Glutamatergic neuron (in vitro differentiated cells): ENCODE measurements at regions not wholly inside any gene's neighbourhood (a gene's known extent, or its start where the extent isn't known, plus 50 kb on each side); places are given as distances from the start of the nearest gene placed in this dataset.
"Not testable (repeated sequence)": the region's sequence is repeated elsewhere in the genome, so short reads cannot be mapped to it uniquely, and the experiment has no call there.

Experiments
- DNase-seq: peaks from one replicate; pipeline ENCODE4 v3.0.0; 2022
- H3K27ac Mint-ChIP-seq: one replicate; pipeline ENCODE4 v1.8.0; 2020; ENCODE audit warnings: mild to moderate bottlenecking, mixed read lengths, inconsistent platforms; ENCODE audit not compliant: unreplicated experiment
- H3K27me3 Mint-ChIP-seq: one replicate; pipeline ENCODE4 v1.8.0; 2020; ENCODE audit warnings: mild to moderate bottlenecking, moderate library complexity, mixed read lengths, inconsistent platforms; ENCODE audit not compliant: unreplicated experiment
- H3K36me3 Mint-ChIP-seq: one replicate; pipeline ENCODE4 v1.8.0; 2020; ENCODE audit warnings: mild to moderate bottlenecking, mixed read lengths, inconsistent platforms; ENCODE audit not compliant: unreplicated experiment
- H3K4me1 Mint-ChIP-seq: one replicate; pipeline ENCODE4 v1.8.0; 2020; ENCODE audit warnings: mild to moderate bottlenecking, low read depth, mixed read lengths, inconsistent platforms; ENCODE audit not compliant: unreplicated experiment
- H3K4me3 Mint-ChIP-seq: one replicate; pipeline ENCODE4 v1.8.0; 2020; ENCODE audit warnings: mild to moderate bottlenecking, mixed read lengths, inconsistent platforms; ENCODE audit not compliant: unreplicated experiment
- H3K9me3 Mint-ChIP-seq: one replicate; pipeline ENCODE4 v1.8.0; 2020; ENCODE audit warnings: mild to moderate bottlenecking, moderate library complexity, mixed read lengths, inconsistent platforms; ENCODE audit not compliant: unreplicated experiment
- CTCF ChIP-seq: fragments of 200-600 bp; sonication (generic); IDR thresholded peaks from one replicate; pipeline ENCODE4 v1.5.0; 2021; ENCODE audit not compliant: partially characterized antibody, unreplicated experiment

GRCh38 chr3:31105011-31105410 is 210.6 kb upstream of the GADL1 start:
- DNase-seq, result no peak
- Mint-ChIP-seq H3K27me3 (no peaks in the 10 kb centered on the region), H3K9me3 (no peaks in the 10 kb centered on the region), H3K27ac (no peak overlapping the region), H3K4me3 (no peak overlapping the region), H3K4me1 (no peaks in the 10 kb centered on the region), H3K36me3 (peaks cover 6% of the 10 kb centered on the region)
- TF ChIP-seq CTCF, result no peak

DNA sequence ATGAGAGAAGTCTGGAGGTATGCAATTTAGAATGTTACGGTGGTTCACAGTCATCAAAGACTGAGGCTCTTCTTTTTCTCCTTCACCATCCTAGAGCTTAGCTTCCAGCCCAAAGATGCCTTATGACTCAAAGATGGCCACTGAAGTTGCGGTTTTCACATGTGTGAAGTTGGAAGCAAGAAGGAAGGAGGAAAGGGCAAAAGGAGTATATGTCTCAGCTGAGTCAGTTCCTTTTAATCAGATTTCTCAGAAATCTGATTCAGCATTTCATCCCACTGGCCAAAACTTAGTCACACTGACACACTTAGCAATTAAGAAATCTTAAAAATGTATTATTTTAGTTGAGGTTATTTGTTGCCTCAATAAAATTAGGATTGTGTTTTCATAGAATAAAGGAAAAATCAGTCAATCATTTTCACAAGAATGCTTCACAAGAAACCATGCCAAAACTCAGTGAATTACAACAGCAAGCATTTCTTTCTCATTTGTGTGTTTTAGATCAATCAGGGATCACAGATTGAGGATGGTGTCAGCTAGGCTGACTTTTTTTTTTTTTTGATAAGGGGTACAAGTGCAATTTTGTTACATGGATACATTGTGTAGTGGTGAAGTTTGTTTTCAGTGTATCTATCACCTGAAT is 211.1 kb upstream of the GADL1 start:
- Mint-ChIP-seq H3K4me1 (no peaks in the 10 kb centered on the region), H3K9me3 (no peaks in the 10 kb centered on the region), H3K27ac (no peak overlapping the region), H3K4me3 (no peak overlapping the region), H3K27me3 (no peaks in the 10 kb centered on the region), H3K36me3 (peaks cover 6% of the 10 kb centered on the region)
- TF ChIP-seq CTCF, result no peak
- DNase-seq, result no peak

DNA sequence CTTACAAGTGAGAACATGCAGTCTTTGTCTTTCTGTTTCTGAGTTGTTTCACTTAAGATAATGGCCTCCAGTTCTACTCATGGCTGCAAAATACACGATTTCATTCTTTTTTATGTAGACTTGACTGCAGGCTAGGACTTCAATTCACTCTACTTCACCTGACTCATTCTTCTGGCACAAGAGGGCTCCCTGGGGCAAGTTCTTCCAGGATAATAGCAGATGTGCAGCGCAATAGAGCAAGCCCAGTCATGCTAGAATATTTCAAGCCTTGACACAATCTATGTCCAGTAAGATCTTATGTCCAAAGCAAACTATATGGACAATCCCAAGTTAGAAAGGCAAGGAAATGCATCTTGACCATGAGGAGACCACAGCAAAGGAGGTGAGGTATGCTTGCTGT is 211.7 kb upstream of the GADL1 start:
- Mint-ChIP-seq H3K4me3 (no peak overlapping the region), H3K27me3 (no peaks in the 10 kb centered on the region)

DNA sequence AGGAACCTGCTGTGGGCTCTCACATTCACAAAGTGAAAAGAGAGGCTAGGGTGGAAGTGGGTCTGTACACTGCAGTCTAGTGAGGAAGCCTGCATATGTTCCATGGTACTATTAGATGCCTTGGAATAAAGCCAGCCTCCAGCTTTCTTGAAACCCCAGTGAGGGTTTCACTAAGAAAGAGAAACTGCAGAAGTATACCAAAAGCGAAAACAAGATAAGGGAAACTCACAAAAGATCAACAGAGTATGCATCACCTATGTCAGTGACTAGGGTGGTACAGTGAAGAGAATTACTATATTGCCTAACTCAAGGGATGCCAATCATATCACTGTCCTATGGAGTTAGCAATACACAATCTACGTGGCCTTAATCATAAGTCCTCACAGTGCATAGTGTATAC is 212.5 kb upstream of the GADL1 start:
- H3K4me3 Mint-ChIP-seq, result no peak overlapping the region
- no peak for TF ChIP-seq CTCF
- H3K9me3 Mint-ChIP-seq, result no peaks in the 10 kb centered on the region
- peaks cover 6% of the 10 kb centered on the region for H3K36me3 Mint-ChIP-seq
- no peak for DNase-seq
- H3K27me3 Mint-ChIP-seq, result no peaks in the 10 kb centered on the region
- H3K27ac Mint-ChIP-seq, result no peak overlapping the region
- no peaks in the 10 kb centered on the region for H3K4me1 Mint-ChIP-seq

More for the DNA sequence above, 211.7 kb upstream of the GADL1 start:
- no peaks in the 10 kb centered on the region for H3K4me1 Mint-ChIP-seq
- peaks cover 6% of the 10 kb centered on the region for H3K36me3 Mint-ChIP-seq
- H3K9me3 Mint-ChIP-seq, result no peaks in the 10 kb centered on the region
- H3K27ac Mint-ChIP-seq, result no peak overlapping the region
- TF ChIP-seq CTCF, result no peak
- no peak for DNase-seq

DNA sequence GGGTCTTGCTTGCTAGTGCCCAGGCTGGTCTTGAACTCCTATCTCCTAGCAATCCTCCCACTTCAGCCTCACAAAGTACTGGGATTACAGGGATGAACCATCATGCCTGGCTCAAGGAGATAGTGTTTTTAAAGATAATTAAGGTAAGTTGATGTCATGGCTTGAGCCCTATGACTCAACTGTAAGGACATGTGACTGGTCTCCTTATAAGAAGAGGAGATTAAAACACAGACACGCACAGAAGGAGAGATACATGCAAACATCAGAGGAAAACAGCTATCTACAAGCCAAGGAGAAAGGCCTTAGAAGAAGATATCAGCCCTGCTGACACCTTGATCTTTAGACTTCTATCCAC is 220.4 kb upstream of the GADL1 start:
- DNase-seq, result no peak
- Mint-ChIP-seq H3K4me1 (no peaks in the 10 kb centered on the region), H3K9me3 (no peaks in the 10 kb centered on the region), H3K36me3 (no peaks in the 10 kb centered on the region), H3K4me3 (no peak overlapping the region), H3K27me3 (no peaks in the 10 kb centered on the region), H3K27ac (no peak overlapping the region)
- no peak for TF ChIP-seq CTCF

- not testable (repeated sequence) for H3K4me3 Mint-ChIP-seq, DNase-seq, H3K27ac Mint-ChIP-seq, H3K27me3 Mint-ChIP-seq, H3K9me3 Mint-ChIP-seq, H3K4me1 Mint-ChIP-seq, H3K36me3 Mint-ChIP-seq
Measured at GRCh38 chr3:31115531-31115930, 221.1 kb upstream of the GADL1 start.
